GM23338 (cell line): ENCODE measurements at regions not wholly inside any gene's neighbourhood (a gene's known extent, or its start where the extent isn't known, plus 50 kb on each side); places are given as distances from the start of the nearest gene placed in this dataset.

Experiments
- ATAC-seq: fragments of 200-7000 bp; cut with Tn5 transposase; 3 replicates; pipeline ENCODE4 v1.9.1; 2020
- DNase-seq: peaks from one replicate; pipeline ENCODE4 v3.0.0-alpha.2; 2015; ENCODE audit warnings: low spot score
- H2AFZ ChIP-seq: fragments of 200-600 bp; sonication (generic); 2 replicates; pipeline ENCODE4 v1.8.0; 2016; ENCODE audit warnings: antibody characterized with exemption, mild to moderate bottlenecking, moderate library complexity
- H3F3A ChIP-seq: fragments of 200-600 bp; sonication (generic); replicated peaks from 2 replicates; pipeline ENCODE4 v1.8.0; 2017; ENCODE audit warnings: antibody characterized with exemption, mixed run types, low read depth
- H3K27ac ChIP-seq: fragments of 200-600 bp; sonication (generic); 2 replicates; pipeline ENCODE4 v1.6.1; 2016; ENCODE audit warnings: low read depth
- H3K27me3 ChIP-seq: fragments of 200-600 bp; sonication (generic); 2 replicates; pipeline ENCODE4 v1.8.0; 2016; ENCODE audit warnings: mild to moderate bottlenecking, mixed run types, moderate library complexity; ENCODE audit not compliant: insufficient read depth
- H3K36me3 ChIP-seq: fragments of 200-600 bp; sonication (generic); 2 replicates; pipeline ENCODE4 v1.8.0; 2016; ENCODE audit warnings: mild to moderate bottlenecking; ENCODE audit not compliant: insufficient read depth
- H3K4me1 ChIP-seq: fragments of 200-600 bp; sonication (generic); 2 replicates; pipeline ENCODE4 v1.8.0; 2016; ENCODE audit warnings: mild to moderate bottlenecking, moderate library complexity; ENCODE audit not compliant: insufficient read depth
- H3K4me2 ChIP-seq: fragments of 200-600 bp; sonication (generic); 2 replicates; pipeline ENCODE4 v1.7.1; 2017; ENCODE audit warnings: mixed run types
- H3K4me3 ChIP-seq: fragments of 200-600 bp; sonication (generic); 2 replicates; pipeline ENCODE4 v1.6.1; 2016; ENCODE audit warnings: mixed run types
- H3K79me2 ChIP-seq: fragments of 200-600 bp; sonication (generic); replicated peaks from 2 replicates; pipeline ENCODE4 v1.8.0; 2017; ENCODE audit warnings: mild to moderate bottlenecking; ENCODE audit not compliant: insufficient read depth
- H3K9me2 ChIP-seq: fragments of 200-600 bp; sonication (generic); 2 replicates; pipeline ENCODE4 v1.8.0; 2017; ENCODE audit not compliant: insufficient read depth
- H4K20me1 ChIP-seq: fragments of 200-600 bp; sonication (generic); replicated peaks from 2 replicates; pipeline ENCODE4 v1.8.0; 2017; ENCODE audit warnings: mild to moderate bottlenecking; ENCODE audit not compliant: insufficient read depth
- H3K27ac Mint-ChIP-seq: 2 replicates; pipeline ENCODE4 v1.8.0; 2020; ENCODE audit warnings: inconsistent platforms, mild to moderate bottlenecking, moderate library complexity, mixed read lengths
- H3K27me3 Mint-ChIP-seq: 3 replicates; pipeline ENCODE4 v1.8.0; 2022; ENCODE audit warnings: low read depth, mild to moderate bottlenecking, moderate library complexity, mixed read lengths, inconsistent platforms; ENCODE audit not compliant: insufficient read depth, poor library complexity
- H3K36me3 Mint-ChIP-seq: 3 replicates; pipeline ENCODE4 v1.8.0; 2021; ENCODE audit warnings: low read depth, mild to moderate bottlenecking, inconsistent platforms, moderate library complexity, mixed read lengths
- H3K4me1 Mint-ChIP-seq: 3 replicates; pipeline ENCODE4 v1.8.0; 2020; ENCODE audit warnings: mild to moderate bottlenecking, inconsistent platforms, mixed read lengths
- H3K4me3 Mint-ChIP-seq: 3 replicates; pipeline ENCODE4 v1.8.0; 2021; ENCODE audit warnings: moderate library complexity, mild to moderate bottlenecking, inconsistent platforms, mixed read lengths
- H3K9me3 Mint-ChIP-seq: 3 replicates; pipeline ENCODE4 v1.8.0; 2020; ENCODE audit warnings: moderate library complexity, mild to moderate bottlenecking, inconsistent platforms, mixed read lengths
- CREB1 ChIP-seq: fragments of 250-450 bp; sonication (Bioruptor Pico); IDR thresholded peaks from 2 replicates; pipeline ENCODE4 v1.5.0; 2020; ENCODE audit warnings: low read depth, mild to moderate bottlenecking, moderate library complexity
- CTCF ChIP-seq, 2 experiments: fragments of 200-600 bp in 1 of 2; sonication (generic) in 1 of 2; conservative IDR thresholded peaks; 2 replicates each; pipeline versions ENCODE4 v1.5.1 to v1.6.1; 2016 to 2017; ENCODE audit warnings: antibody characterized with exemption in 2 of 2, low read depth in 2 of 2, mild to moderate bottlenecking in 2 of 2, moderate library complexity in 1 of 2
- ETS1 ChIP-seq: IDR thresholded peaks from 2 replicates; pipeline ENCODE4 v1.6.1; 2016; ENCODE audit warnings: antibody characterized with exemption
- EZH2 ChIP-seq: fragments of 200-600 bp; sonication (generic); IDR thresholded peaks from one replicate; pipeline ENCODE4 v1.8.0; 2017; ENCODE audit warnings: antibody characterized with exemption, mild to moderate bottlenecking, low read depth; ENCODE audit not compliant: unreplicated experiment
- EZH2phosphoT487 ChIP-seq: fragments of 200-600 bp; sonication (generic); IDR thresholded peaks from one replicate; pipeline ENCODE4 v1.8.1; 2018; ENCODE audit warnings: antibody characterized with exemption; ENCODE audit not compliant: unreplicated experiment
- JUNB ChIP-seq: IDR thresholded peaks from one replicate; pipeline ENCODE4 v1.6.1; 2016; ENCODE audit warnings: antibody characterized with exemption; ENCODE audit not compliant: unreplicated experiment
- NANOG ChIP-seq: IDR thresholded peaks from 2 replicates; pipeline ENCODE4 v1.6.1; 2016; ENCODE audit warnings: antibody characterized with exemption, borderline replicate concordance
- POLR2AphosphoS5 ChIP-seq: IDR thresholded peaks from 2 replicates; pipeline ENCODE4 v1.6.1; 2016; ENCODE audit warnings: antibody characterized with exemption, low read depth
- STAT1 ChIP-seq: IDR thresholded peaks from one replicate; pipeline ENCODE4 v1.6.1; 2016; ENCODE audit warnings: antibody characterized with exemption; ENCODE audit not compliant: unreplicated experiment
- ZNF114 ChIP-seq: fragments of 250-450 bp; sonication (Bioruptor Pico); IDR thresholded peaks from 2 replicates; pipeline ENCODE4 v1.5.0; 2020; ENCODE audit warnings: mild to moderate bottlenecking, moderate library complexity
- ZNF331 ChIP-seq: fragments of 250-450 bp; sonication (Bioruptor Pico); IDR thresholded peaks from 2 replicates; pipeline ENCODE4 v1.5.0; 2020; ENCODE audit warnings: low read depth, mild to moderate bottlenecking, moderate library complexity
- TF ChIP-seq, protein P1 (sequence below): IDR thresholded peaks from one replicate; pipeline ENCODE4 v1.6.1; 2018; ENCODE audit warnings: antibody characterized with exemption; ENCODE audit not compliant: unreplicated experiment
- TF ChIP-seq, protein P2 (sequence below): fragments of 250-450 bp; sonication (Bioruptor Pico); IDR thresholded peaks from 2 replicates; pipeline ENCODE4 v1.5.0; 2020; ENCODE audit warnings: mild to moderate bottlenecking, moderate library complexity

DNA sequence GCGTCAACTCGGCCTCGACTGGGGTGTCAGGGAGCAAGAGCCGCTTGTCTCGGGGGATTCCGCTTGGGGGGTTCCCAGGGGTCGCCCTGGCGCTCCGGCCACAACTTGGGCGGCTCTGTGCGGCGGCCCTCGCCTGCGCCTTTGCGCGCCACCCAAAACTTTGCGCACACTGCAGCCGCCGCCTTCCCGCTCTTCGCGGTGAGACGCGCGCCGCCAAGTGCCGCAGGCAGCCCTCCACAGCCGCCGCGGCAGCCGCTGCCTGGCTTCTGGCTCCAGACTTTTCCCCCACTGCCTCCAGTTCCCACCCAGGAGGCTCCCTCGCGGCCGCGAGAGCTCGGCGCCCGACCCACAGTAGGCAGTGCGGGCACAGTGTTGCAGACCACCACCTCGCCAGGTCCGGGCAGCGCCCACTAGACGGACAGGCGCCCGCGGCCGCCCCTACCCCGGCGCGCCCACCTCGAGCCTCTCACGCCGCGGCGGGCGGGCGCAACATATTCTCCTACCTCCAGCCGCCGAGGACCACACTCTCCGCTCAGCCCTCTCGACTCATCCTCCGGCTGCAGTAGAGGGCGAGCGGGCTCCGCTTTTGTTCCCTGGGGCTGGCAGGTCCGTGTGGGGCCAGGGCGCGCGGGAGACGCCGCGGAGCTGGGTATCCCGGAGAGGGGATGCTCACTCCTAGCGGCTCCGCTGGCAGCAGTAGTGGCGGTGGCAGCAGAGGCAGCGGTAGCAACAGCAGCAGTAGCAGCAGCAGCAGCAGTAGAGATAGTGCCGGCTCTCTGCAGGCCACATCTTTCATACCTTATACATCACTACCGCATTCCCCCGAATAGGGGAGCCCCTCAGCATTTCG lies 296.6 kb downstream of the OMA1 start:
- no peaks in the 10 kb centered on the region for H3F3A ChIP-seq
- Mint-ChIP-seq H3K4me3 (peak overlapping the region; percentile 81), H3K27me3 (peaks cover 25% of the 10 kb centered on the region), H3K4me1 (peaks cover 35% of the 10 kb centered on the region), H3K36me3 (no peaks in the 10 kb centered on the region), H3K9me3 (no peaks in the 10 kb centered on the region), H3K27ac (no peak overlapping the region)
- H3K79me2 ChIP-seq, result 0 out of 2 replicates have a peak, but pooled peaks cover 6% of the 10 kb centered on the region
- peaks cover 16% of the 10 kb centered on the region for H3K4me1 ChIP-seq
- H3K27me3 ChIP-seq, result peaks cover 35% of the 10 kb centered on the region
- H4K20me1 ChIP-seq, result 0 out of 2 replicates have a peak, but pooled peaks cover 4% of the 10 kb centered on the region
- peak overlapping the region; percentile 97 for H3K4me2 ChIP-seq
- no peaks in the 10 kb centered on the region for H3K36me3 ChIP-seq
- no peaks in the 10 kb centered on the region for H3K9me2 ChIP-seq
- H3K27ac ChIP-seq, result no peak overlapping the region
- DNase-seq (peak; percentile 92), ATAC-seq (peak; percentile 88)
- peak overlapping the region; percentile 98 for H2AFZ ChIP-seq
- H3K4me3 ChIP-seq, result peak overlapping the region; percentile 85
- TF ChIP-seq, protein P1, sequence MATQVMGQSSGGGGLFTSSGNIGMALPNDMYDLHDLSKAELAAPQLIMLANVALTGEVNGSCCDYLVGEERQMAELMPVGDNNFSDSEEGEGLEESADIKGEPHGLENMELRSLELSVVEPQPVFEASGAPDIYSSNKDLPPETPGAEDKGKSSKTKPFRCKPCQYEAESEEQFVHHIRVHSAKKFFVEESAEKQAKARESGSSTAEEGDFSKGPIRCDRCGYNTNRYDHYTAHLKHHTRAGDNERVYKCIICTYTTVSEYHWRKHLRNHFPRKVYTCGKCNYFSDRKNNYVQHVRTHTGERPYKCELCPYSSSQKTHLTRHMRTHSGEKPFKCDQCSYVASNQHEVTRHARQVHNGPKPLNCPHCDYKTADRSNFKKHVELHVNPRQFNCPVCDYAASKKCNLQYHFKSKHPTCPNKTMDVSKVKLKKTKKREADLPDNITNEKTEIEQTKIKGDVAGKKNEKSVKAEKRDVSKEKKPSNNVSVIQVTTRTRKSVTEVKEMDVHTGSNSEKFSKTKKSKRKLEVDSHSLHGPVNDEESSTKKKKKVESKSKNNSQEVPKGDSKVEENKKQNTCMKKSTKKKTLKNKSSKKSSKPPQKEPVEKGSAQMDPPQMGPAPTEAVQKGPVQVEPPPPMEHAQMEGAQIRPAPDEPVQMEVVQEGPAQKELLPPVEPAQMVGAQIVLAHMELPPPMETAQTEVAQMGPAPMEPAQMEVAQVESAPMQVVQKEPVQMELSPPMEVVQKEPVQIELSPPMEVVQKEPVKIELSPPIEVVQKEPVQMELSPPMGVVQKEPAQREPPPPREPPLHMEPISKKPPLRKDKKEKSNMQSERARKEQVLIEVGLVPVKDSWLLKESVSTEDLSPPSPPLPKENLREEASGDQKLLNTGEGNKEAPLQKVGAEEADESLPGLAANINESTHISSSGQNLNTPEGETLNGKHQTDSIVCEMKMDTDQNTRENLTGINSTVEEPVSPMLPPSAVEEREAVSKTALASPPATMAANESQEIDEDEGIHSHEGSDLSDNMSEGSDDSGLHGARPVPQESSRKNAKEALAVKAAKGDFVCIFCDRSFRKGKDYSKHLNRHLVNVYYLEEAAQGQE, result no peak
- TF ChIP-seq JUNB, result no peak
- no peak for TF ChIP-seq ETS1
- TF ChIP-seq ZNF331 (CRISPR knock-in tag), result no peak
- no peak for TF ChIP-seq ZNF114 (CRISPR knock-in tag)
- peak; percentile 35; the same call in 1 of the 2 replicates for TF ChIP-seq POLR2AphosphoS5
- no peak for TF ChIP-seq NANOG
- peak in 1 of 2 experiments; percentile 18; a peak in 1 of 4 replicates for TF ChIP-seq CTCF (conservative IDR thresholded peaks at IDR 0.05; ENCODE audit: low read depth in 2 of 2)
- TF ChIP-seq EZH2phosphoT487, result no peak
- peak; percentile 40; the same call in 1 of the 2 replicates for TF ChIP-seq CREB1 (CRISPR knock-in tag)
- TF ChIP-seq EZH2, result peak; percentile 29
- TF ChIP-seq STAT1, result no peak
- TF ChIP-seq, protein P2, sequence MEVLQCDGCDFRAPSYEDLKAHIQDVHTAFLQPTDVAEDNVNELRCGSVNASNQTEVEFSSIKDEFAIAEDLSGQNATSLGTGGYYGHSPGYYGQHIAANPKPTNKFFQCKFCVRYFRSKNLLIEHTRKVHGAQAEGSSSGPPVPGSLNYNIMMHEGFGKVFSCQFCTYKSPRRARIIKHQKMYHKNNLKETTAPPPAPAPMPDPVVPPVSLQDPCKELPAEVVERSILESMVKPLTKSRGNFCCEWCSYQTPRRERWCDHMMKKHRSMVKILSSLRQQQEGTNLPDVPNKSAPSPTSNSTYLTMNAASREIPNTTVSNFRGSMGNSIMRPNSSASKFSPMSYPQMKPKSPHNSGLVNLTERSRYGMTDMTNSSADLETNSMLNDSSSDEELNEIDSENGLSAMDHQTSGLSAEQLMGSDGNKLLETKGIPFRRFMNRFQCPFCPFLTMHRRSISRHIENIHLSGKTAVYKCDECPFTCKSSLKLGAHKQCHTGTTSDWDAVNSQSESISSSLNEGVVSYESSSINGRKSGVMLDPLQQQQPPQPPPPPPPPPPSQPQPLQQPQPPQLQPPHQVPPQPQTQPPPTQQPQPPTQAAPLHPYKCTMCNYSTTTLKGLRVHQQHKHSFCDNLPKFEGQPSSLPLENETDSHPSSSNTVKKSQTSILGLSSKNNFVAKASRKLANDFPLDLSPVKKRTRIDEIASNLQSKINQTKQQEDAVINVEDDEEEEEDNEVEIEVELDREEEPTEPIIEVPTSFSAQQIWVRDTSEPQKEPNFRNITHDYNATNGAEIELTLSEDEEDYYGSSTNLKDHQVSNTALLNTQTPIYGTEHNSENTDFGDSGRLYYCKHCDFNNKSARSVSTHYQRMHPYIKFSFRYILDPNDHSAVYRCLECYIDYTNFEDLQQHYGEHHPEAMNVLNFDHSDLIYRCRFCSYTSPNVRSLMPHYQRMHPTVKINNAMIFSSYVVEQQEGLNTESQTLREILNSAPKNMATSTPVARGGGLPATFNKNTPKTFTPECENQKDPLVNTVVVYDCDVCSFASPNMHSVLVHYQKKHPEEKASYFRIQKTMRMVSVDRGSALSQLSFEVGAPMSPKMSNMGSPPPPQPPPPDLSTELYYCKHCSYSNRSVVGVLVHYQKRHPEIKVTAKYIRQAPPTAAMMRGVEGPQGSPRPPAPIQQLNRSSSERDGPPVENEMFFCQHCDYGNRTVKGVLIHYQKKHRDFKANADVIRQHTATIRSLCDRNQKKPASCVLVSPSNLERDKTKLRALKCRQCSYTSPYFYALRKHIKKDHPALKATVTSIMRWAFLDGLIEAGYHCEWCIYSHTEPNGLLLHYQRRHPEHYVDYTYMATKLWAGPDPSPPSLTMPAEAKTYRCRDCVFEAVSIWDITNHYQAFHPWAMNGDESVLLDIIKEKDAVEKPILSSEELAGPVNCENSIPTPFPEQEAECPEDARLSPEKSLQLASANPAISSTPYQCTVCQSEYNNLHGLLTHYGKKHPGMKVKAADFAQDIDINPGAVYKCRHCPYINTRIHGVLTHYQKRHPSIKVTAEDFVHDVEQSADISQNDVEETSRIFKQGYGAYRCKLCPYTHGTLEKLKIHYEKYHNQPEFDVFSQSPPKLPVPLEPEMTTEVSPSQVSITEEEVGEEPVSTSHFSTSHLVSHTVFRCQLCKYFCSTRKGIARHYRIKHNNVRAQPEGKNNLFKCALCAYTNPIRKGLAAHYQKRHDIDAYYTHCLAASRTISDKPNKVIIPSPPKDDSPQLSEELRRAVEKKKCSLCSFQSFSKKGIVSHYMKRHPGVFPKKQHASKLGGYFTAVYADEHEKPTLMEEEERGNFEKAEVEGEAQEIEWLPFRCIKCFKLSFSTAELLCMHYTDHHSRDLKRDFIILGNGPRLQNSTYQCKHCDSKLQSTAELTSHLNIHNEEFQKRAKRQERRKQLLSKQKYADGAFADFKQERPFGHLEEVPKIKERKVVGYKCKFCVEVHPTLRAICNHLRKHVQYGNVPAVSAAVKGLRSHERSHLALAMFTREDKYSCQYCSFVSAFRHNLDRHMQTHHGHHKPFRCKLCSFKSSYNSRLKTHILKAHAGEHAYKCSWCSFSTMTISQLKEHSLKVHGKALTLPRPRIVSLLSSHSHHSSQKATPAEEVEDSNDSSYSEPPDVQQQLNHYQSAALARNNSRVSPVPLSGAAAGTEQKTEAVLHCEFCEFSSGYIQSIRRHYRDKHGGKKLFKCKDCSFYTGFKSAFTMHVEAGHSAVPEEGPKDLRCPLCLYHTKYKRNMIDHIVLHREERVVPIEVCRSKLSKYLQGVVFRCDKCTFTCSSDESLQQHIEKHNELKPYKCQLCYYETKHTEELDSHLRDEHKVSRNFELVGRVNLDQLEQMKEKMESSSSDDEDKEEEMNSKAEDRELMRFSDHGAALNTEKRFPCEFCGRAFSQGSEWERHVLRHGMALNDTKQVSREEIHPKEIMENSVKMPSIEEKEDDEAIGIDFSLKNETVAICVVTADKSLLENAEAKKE (CRISPR knock-in tag), result no peak
